Natural killer cell (primary cell): ENCODE measurements at regions not wholly inside any gene's neighbourhood (a gene's known extent, or its start where the extent isn't known, plus 50 kb on each side); places are given as distances from the start of the nearest gene placed in this dataset.

Source experiments
- ATAC-seq, 3 donors: fragments of 150-1000 bp in 2 of 3; fragments of 200-7000 bp in 1 of 3; cut with Tn5 transposase; 1 replicate in 1 of 3; 2 replicates in 2 of 3; pipeline ENCODE4 v1.10.0; 2021; ENCODE audit warnings: mild to moderate bottlenecking in 2 of 3, moderate library complexity in 2 of 3
- DNase-seq, 2 donors: peaks; one replicate each; pipeline versions ENCODE4 v3.0.0 to v3.0.0-alpha.2; 2013 to 2021; ENCODE audit warnings: mixed read lengths in 1 of 2
- H3K27ac ChIP-seq: one replicate; pipeline ENCODE4 v1.5.1; 2013; ENCODE audit warnings: mild to moderate bottlenecking, low read length
- H3K27me3 ChIP-seq: one replicate; pipeline ENCODE4 v1.6.1; 2013; ENCODE audit warnings: low read length; ENCODE audit not compliant: control insufficient read depth, insufficient read depth
- H3K36me3 ChIP-seq: one replicate; pipeline ENCODE4 v1.6.1; 2013; ENCODE audit warnings: low read length; ENCODE audit not compliant: control insufficient read depth, insufficient read depth
- H3K4me1 ChIP-seq: one replicate; pipeline ENCODE4 v1.6.1; 2013; ENCODE audit warnings: low read length; ENCODE audit not compliant: control insufficient read depth, insufficient read depth
- H3K4me3 ChIP-seq: one replicate; pipeline ENCODE4 v1.5.1; 2013; ENCODE audit warnings: low read length
- H3K9me3 ChIP-seq: one replicate; pipeline ENCODE4 v1.6.1; 2013; ENCODE audit warnings: low read length; ENCODE audit not compliant: control insufficient read depth, insufficient read depth
- H3K27ac Mint-ChIP-seq, 2 donors: one replicate each; pipeline ENCODE4 v1.8.0; 2022; ENCODE audit warnings: mild to moderate bottlenecking in 2 of 2, mixed read lengths in 2 of 2, moderate library complexity in 1 of 2
- H3K27me3 Mint-ChIP-seq, 2 donors: one replicate each; pipeline ENCODE4 v1.8.0; 2022; ENCODE audit warnings: low read depth in 2 of 2, mixed read lengths in 2 of 2
- H3K36me3 Mint-ChIP-seq: one replicate; pipeline ENCODE4 v1.8.0; 2022; ENCODE audit warnings: mixed read lengths
- H3K4me1 Mint-ChIP-seq, 2 donors: one replicate each; pipeline ENCODE4 v1.8.0; 2022; ENCODE audit warnings: mixed read lengths in 2 of 2
- H3K4me3 Mint-ChIP-seq: one replicate; pipeline ENCODE4 v1.8.0; 2022; ENCODE audit warnings: mild to moderate bottlenecking, moderate library complexity, mixed read lengths
- H3K9me3 Mint-ChIP-seq, 2 donors: one replicate each; pipeline ENCODE4 v1.8.0; 2022; ENCODE audit warnings: mixed read lengths in 2 of 2
- CTCF ChIP-seq: fragments of 200-600 bp; IDR thresholded peaks from one replicate; pipeline ENCODE4 v1.8.0; 2022; ENCODE audit warnings: antibody characterized with exemption
- WGBS: methylation state at CpG from one replicate; pipeline ENCODE4 v1.1.7; 2013; ENCODE audit warnings: missing lambda C conversion rate; ENCODE audit not compliant: insufficient coverage; 5-methylcytosine and 5-hydroxymethylcytosine counted together
- intact Hi-C: fragments of 100-400 bp; cut with micrococcal nuclease; formaldehyde crosslinking; loops from one replicate; pipeline ENCODE4 v1.14.2; 2022

- no peak overlapping the region for H3K4me3 ChIP-seq
- Mint-ChIP-seq H3K36me3 (no peaks in the 10 kb centered on the region), H3K27me3 (peaks cover 0 to 7% of the 10 kb centered on the region in 2 donors), H3K4me3 (no peak overlapping the region), H3K27ac (no peak overlapping the region), H3K9me3 (no peaks in the 10 kb centered on the region), H3K4me1 (no peaks in the 10 kb centered on the region)
- 85% methylated on average over 4 of the region's 4 CpGs for WGBS
- no peaks in the 10 kb centered on the region for H3K4me1 ChIP-seq
- intact Hi-C loops, result no loop called here
- no peaks in the 10 kb centered on the region for H3K27me3 ChIP-seq
- no peaks in the 10 kb centered on the region for H3K9me3 ChIP-seq
- no peak overlapping the region for H3K27ac ChIP-seq
- ATAC-seq (no peak), DNase-seq (no peak)
- TF ChIP-seq CTCF, result no peak
- H3K36me3 ChIP-seq, result no peaks in the 10 kb centered on the region
Measured at GRCh38 chr1:4969556-4970129, 315.2 kb downstream of the AJAP1 start.

GRCh38 chr1:4965346-4966075, 311.1 kb downstream of the AJAP1 start:
- no peak for ATAC-seq
- intact Hi-C loops, result no loop called here
- H3K27me3 ChIP-seq, result no peaks in the 10 kb centered on the region
- H3K27ac Mint-ChIP-seq, result no peak overlapping the region
- 34% methylated on average over 3 of the region's 5 CpGs for WGBS
- no peaks in the 10 kb centered on the region for H3K4me1 ChIP-seq
- TF ChIP-seq CTCF, result no peak
- H3K36me3 Mint-ChIP-seq, result no peaks in the 10 kb centered on the region
- no peak for DNase-seq
- no peak overlapping the region for H3K27ac ChIP-seq
- no peak overlapping the region for H3K4me3 ChIP-seq
- H3K4me3 Mint-ChIP-seq, result no peak overlapping the region
- no peaks in the 10 kb centered on the region for H3K4me1 Mint-ChIP-seq
- no peaks in the 10 kb centered on the region for H3K9me3 ChIP-seq
- H3K9me3 Mint-ChIP-seq, result no peaks in the 10 kb centered on the region
- no peaks in the 10 kb centered on the region for H3K36me3 ChIP-seq
- H3K27me3 Mint-ChIP-seq, result peaks cover 0 to 7% of the 10 kb centered on the region in 2 donors

GRCh38 chr1:4964634-4965345, 310.4 kb downstream of the AJAP1 start:
- H3K4me1 ChIP-seq, result no peaks in the 10 kb centered on the region
- no peaks in the 10 kb centered on the region for H3K9me3 ChIP-seq
- no peaks in the 10 kb centered on the region for H3K27me3 ChIP-seq
- H3K27ac Mint-ChIP-seq, result no peak overlapping the region
- WGBS, result 47% methylated on average over 9 of the region's 13 CpGs
- ATAC-seq (no peak), DNase-seq (no peak)
- no peak overlapping the region for H3K4me3 Mint-ChIP-seq
- H3K9me3 Mint-ChIP-seq, result no peaks in the 10 kb centered on the region
- H3K4me1 Mint-ChIP-seq, result no peaks in the 10 kb centered on the region
- intact Hi-C loops, result no loop called here
- no peak for TF ChIP-seq CTCF
- H3K4me3 ChIP-seq, result no peak overlapping the region
- peaks cover 0 to 7% of the 10 kb centered on the region in 2 donors for H3K27me3 Mint-ChIP-seq
- H3K27ac ChIP-seq, result no peak overlapping the region
- no peaks in the 10 kb centered on the region for H3K36me3 Mint-ChIP-seq
- H3K36me3 ChIP-seq, result no peaks in the 10 kb centered on the region
